Gastroesophageal sphincter (tissue), 4 donors: ENCODE measurements at regions not wholly inside any gene's neighbourhood (a gene's known extent, or its start where the extent isn't known, plus 50 kb on each side); places are given as distances from the start of the nearest gene placed in this dataset.

Experiments used
- ATAC-seq: fragments of 150-250 bp; one replicate; pipeline ENCODE4 v1.9.1; 2016; ENCODE audit warnings: mild to moderate bottlenecking, moderate library complexity
- H3K27ac ChIP-seq, 4 donors: fragments of 200-600 bp; sonication (generic) in 3 of 4; 1 replicate in 3 of 4; 2 replicates in 1 of 4; pipeline ENCODE4 v1.5.1; 2016 to 2019
- H3K27me3 ChIP-seq: fragments of 200-600 bp; sonication (generic); one replicate; pipeline ENCODE4 v1.5.1; 2019
- H3K36me3 ChIP-seq, 2 donors: fragments of 200-600 bp; sonication (generic); one replicate each; pipeline ENCODE4 v1.5.1; 2019; ENCODE audit warnings: control low read depth in 1 of 2
- H3K4me1 ChIP-seq, 3 donors: fragments of 200-600 bp; sonication (generic); 1 replicate in 2 of 3; 2 replicates in 1 of 3; pipeline ENCODE4 v1.5.1; 2016 to 2019; ENCODE audit warnings: control low read depth in 2 of 3
- H3K4me3 ChIP-seq, 2 donors: fragments of 200-600 bp; sonication (generic); one replicate each; pipeline ENCODE4 v1.5.1; 2019; ENCODE audit warnings: mild to moderate bottlenecking in 1 of 2, moderate library complexity in 1 of 2
- H3K9me3 ChIP-seq, 3 donors: fragments of 200-600 bp; sonication (generic); one replicate each; pipeline ENCODE4 v1.5.1; 2017 to 2019; ENCODE audit warnings: control low read depth in 2 of 3
- EP300 ChIP-seq: sonication (generic); formaldehyde crosslinking; IDR thresholded peaks from one replicate; pipeline ENCODE4 v1.6.1; 2017; ENCODE audit warnings: antibody characterized with exemption, mild to moderate bottlenecking
- POLR2A ChIP-seq, 2 donors: fragments of 450-650 bp; IDR thresholded peaks; one replicate each; pipeline ENCODE4 v1.6.1; 2017; ENCODE audit warnings: antibody characterized with exemption in 2 of 2, mild to moderate bottlenecking in 2 of 2, moderate library complexity in 1 of 2
- POLR2AphosphoS5 ChIP-seq: sonication (generic); formaldehyde crosslinking; IDR thresholded peaks from one replicate; pipeline ENCODE4 v1.6.1; 2017; ENCODE audit warnings: antibody characterized with exemption
- WGBS, 2 donors: methylation state at CpG; one replicate each; pipeline ENCODE4 v1.1.5; 2018; ENCODE audit warnings: low coverage in 1 of 2; 5-methylcytosine and 5-hydroxymethylcytosine counted together
- TF ChIP-seq, protein P1 (sequence below), 4 experiments: fragments of 200-600 bp in 2 of 4; fragments of 450-650 bp in 2 of 4; sonication (generic) in 1 of 4; IDR thresholded peaks; one replicate each; pipeline ENCODE4 v1.5.1; 2017 to 2019; ENCODE audit warnings: antibody characterized with exemption in 4 of 4, mild to moderate bottlenecking in 2 of 4, moderate library complexity in 2 of 4

GRCh38 chr5:53311681-53312080 lies 168.7 kb upstream of the FST start:
- no peak overlapping the region for H3K27ac ChIP-seq
- no peak for ATAC-seq
- WGBS, 2 donors, result 88 to 94% methylated on average over 2 of the region's 2 CpGs

DNA sequence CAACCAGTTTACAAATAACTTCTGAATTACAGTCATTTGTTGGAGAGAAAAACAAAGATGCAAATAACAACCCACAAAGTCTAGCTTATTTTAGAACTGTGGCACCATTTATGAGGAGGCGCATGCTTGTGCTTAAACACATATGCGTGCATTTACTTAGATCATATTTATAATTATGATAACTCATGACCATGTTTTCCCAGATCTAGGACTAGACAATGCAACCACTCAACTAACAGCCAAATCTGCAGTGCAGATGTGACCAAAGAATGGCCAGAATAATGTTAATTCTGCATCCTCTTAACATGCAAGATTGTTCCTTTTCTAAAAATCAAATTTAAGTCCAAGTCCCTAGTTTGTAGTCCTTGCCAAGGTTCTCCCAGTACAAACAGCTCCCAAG lies 167.3 kb upstream of the FST start:
- Histone ChIP-seq H3K9me3 (peaks cover 0 to 4% (median 0%) of the 10 kb centered on the region in 3 donors), H3K27me3 (no peaks in the 10 kb centered on the region), H3K36me3 (no peaks in the 10 kb centered on the region), H3K4me1 (no peaks in the 10 kb centered on the region), H3K4me3 (no peak overlapping the region), H3K27ac (no peak overlapping the region)
- no peak for ATAC-seq
- TF ChIP-seq EP300 (no peak), POLR2AphosphoS5 (no peak), POLR2A (IDR thresholded peaks at IDR 0.05) (no peak)
- TF ChIP-seq, protein P1, sequence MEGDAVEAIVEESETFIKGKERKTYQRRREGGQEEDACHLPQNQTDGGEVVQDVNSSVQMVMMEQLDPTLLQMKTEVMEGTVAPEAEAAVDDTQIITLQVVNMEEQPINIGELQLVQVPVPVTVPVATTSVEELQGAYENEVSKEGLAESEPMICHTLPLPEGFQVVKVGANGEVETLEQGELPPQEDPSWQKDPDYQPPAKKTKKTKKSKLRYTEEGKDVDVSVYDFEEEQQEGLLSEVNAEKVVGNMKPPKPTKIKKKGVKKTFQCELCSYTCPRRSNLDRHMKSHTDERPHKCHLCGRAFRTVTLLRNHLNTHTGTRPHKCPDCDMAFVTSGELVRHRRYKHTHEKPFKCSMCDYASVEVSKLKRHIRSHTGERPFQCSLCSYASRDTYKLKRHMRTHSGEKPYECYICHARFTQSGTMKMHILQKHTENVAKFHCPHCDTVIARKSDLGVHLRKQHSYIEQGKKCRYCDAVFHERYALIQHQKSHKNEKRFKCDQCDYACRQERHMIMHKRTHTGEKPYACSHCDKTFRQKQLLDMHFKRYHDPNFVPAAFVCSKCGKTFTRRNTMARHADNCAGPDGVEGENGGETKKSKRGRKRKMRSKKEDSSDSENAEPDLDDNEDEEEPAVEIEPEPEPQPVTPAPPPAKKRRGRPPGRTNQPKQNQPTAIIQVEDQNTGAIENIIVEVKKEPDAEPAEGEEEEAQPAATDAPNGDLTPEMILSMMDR (IDR thresholded peaks at IDR 0.05), result no peak
- 81 to 84% methylated on average over 2 of the region's 2 CpGs for WGBS, 2 donors

More at GRCh38 chr5:53311681-53312080, 168.7 kb upstream of the FST start:
- TF ChIP-seq, protein P1 (IDR thresholded peaks at IDR 0.05), result no peak
- TF ChIP-seq EP300, result no peak
- TF ChIP-seq POLR2A (IDR thresholded peaks at IDR 0.05), result no peak
- TF ChIP-seq POLR2AphosphoS5, result no peak
- H3K4me3 ChIP-seq, result no peak overlapping the region
- H3K36me3 ChIP-seq, result no peaks in the 10 kb centered on the region
- no peaks in the 10 kb centered on the region for H3K4me1 ChIP-seq
- H3K9me3 ChIP-seq, result peaks cover 0 to 4% (median 0%) of the 10 kb centered on the region in 3 donors
- no peaks in the 10 kb centered on the region for H3K27me3 ChIP-seq

GRCh38 chr5:53318303-53318702 lies 162.1 kb upstream of the FST start:
- no peak for TF ChIP-seq POLR2AphosphoS5
- no peak for TF ChIP-seq POLR2A (IDR thresholded peaks at IDR 0.05)
- TF ChIP-seq EP300, result no peak
- TF ChIP-seq, protein P1 (IDR thresholded peaks at IDR 0.05), result no peak
- 40 to 61% methylated on average over 2 of the region's 2 CpGs for WGBS, 2 donors
- Histone ChIP-seq H3K4me3 (no peak overlapping the region), H3K9me3 (peaks cover 0 to 4% (median 0%) of the 10 kb centered on the region in 3 donors), H3K27ac (no peak overlapping the region), H3K36me3 (no peaks in the 10 kb centered on the region), H3K27me3 (no peaks in the 10 kb centered on the region), H3K4me1 (no peaks in the 10 kb centered on the region)
- no peak for ATAC-seq

- no peaks in the 10 kb centered on the region for H3K4me1 ChIP-seq
- H3K9me3 ChIP-seq, result peaks cover 0 to 4% (median 0%) of the 10 kb centered on the region in 3 donors
- no peak overlapping the region for H3K4me3 ChIP-seq
- WGBS, 2 donors, result 82% methylated on average over 5 of the region's 5 CpGs; no CpG with 5 or more reads in 1 of the 2 donors
- H3K27ac ChIP-seq, result no peak overlapping the region
- TF ChIP-seq POLR2A (IDR thresholded peaks at IDR 0.05) (no peak), POLR2AphosphoS5 (no peak), EP300 (no peak)
- TF ChIP-seq, protein P1 (IDR thresholded peaks at IDR 0.05), result no peak
- no peak for ATAC-seq
- no peaks in the 10 kb centered on the region for H3K27me3 ChIP-seq
- no peaks in the 10 kb centered on the region for H3K36me3 ChIP-seq
Observed at GRCh38 chr5:53319315-53319714, 161.1 kb upstream of the FST start.

GRCh38 chr5:53321073-53321472 lies 159.4 kb upstream of the FST start:
- WGBS, 2 donors, result 59 to 75% methylated on average over 1 of the region's 1 CpG
- no peak for ATAC-seq
- TF ChIP-seq EP300 (no peak), POLR2A (IDR thresholded peaks at IDR 0.05) (no peak), POLR2AphosphoS5 (no peak)
- TF ChIP-seq, protein P1 (IDR thresholded peaks at IDR 0.05), result no peak
- Histone ChIP-seq H3K4me3 (no peak overlapping the region), H3K9me3 (peaks cover 0 to under 1% (median 0%) of the 10 kb centered on the region in 3 donors), H3K4me1 (no peaks in the 10 kb centered on the region), H3K27ac (no peak overlapping the region), H3K27me3 (no peaks in the 10 kb centered on the region), H3K36me3 (no peaks in the 10 kb centered on the region)
